HepG2 (cell line): ENCODE measurements at regions not wholly inside any gene's neighbourhood (a gene's known extent, or its start where the extent isn't known, plus 50 kb on each side); places are given as distances from the start of the nearest gene placed in this dataset.

ENCODE experiments used
- HIVEP1 ChIP-seq: sonication (generic); formaldehyde crosslinking; IDR thresholded peaks from 2 replicates; pipeline ENCODE4 v1.4.0; 2020; ENCODE audit warnings: mild to moderate bottlenecking, missing genetic modification reagents
- IKZF1 ChIP-seq: fragments of 450-650 bp; IDR thresholded peaks from 2 replicates; pipeline ENCODE4 v1.7.1; 2016
- ONECUT2 ChIP-seq: sonication (generic); formaldehyde crosslinking; IDR thresholded peaks from 2 replicates; pipeline ENCODE4 v1.4.0; 2020; ENCODE audit warnings: missing genetic modification reagents
- SPEN ChIP-seq: sonication (generic); formaldehyde crosslinking; IDR thresholded peaks from 2 replicates; pipeline ENCODE4 v1.5.1; 2020; ENCODE audit warnings: low read depth, mild to moderate bottlenecking, missing genetic modification reagents
- ZNF234 ChIP-seq: sonication (generic); formaldehyde crosslinking; conservative IDR thresholded peaks from 2 replicates; pipeline ENCODE4 v1.5.1; 2020; ENCODE audit warnings: mild to moderate bottlenecking, missing genetic modification reagents
- TF ChIP-seq, protein P1 (sequence below), 2 experiments: IDR thresholded peaks; 2 replicates each; pipeline ENCODE4 v1.6.1; 2011 to 2012; ENCODE audit warnings: low read length in 2 of 2, borderline replicate concordance in 1 of 2, low read depth in 1 of 2, mild to moderate bottlenecking in 1 of 2, moderate library complexity in 1 of 2
- TF ChIP-seq, protein P2 (sequence below), 2 experiments: sonication (generic) in 1 of 2; formaldehyde crosslinking in 1 of 2; IDR thresholded peaks; 2 replicates each; pipeline versions ENCODE4 v1.6.1 to v1.9.0; 2014 to 2022; ENCODE audit warnings: antibody characterized with exemption in 1 of 2, borderline replicate concordance in 1 of 2, inconsistent platforms in 1 of 2, low read depth in 1 of 2, missing genetic modification reagents in 1 of 2

DNA sequence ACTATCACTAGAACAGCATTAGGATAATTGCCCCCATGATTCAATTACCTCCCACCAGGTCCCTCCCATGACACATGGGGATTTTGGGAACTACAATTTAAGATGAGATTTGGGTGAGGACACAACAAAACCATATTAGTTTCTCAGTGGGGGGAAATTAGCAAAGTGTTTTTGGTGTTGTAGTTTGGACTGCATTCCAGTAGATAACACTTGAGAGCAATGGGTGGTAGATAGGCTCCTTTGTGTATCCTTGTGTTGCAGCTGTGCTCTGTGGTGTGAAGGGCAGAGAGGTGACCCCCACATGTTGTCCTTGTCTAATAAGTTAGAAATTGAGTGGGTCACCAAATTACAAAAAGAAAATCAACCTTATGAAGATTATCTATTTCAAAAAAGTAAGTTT lies 223.8 kb downstream of the SATB1 start (continued):
- TF ChIP-seq, protein P1, sequence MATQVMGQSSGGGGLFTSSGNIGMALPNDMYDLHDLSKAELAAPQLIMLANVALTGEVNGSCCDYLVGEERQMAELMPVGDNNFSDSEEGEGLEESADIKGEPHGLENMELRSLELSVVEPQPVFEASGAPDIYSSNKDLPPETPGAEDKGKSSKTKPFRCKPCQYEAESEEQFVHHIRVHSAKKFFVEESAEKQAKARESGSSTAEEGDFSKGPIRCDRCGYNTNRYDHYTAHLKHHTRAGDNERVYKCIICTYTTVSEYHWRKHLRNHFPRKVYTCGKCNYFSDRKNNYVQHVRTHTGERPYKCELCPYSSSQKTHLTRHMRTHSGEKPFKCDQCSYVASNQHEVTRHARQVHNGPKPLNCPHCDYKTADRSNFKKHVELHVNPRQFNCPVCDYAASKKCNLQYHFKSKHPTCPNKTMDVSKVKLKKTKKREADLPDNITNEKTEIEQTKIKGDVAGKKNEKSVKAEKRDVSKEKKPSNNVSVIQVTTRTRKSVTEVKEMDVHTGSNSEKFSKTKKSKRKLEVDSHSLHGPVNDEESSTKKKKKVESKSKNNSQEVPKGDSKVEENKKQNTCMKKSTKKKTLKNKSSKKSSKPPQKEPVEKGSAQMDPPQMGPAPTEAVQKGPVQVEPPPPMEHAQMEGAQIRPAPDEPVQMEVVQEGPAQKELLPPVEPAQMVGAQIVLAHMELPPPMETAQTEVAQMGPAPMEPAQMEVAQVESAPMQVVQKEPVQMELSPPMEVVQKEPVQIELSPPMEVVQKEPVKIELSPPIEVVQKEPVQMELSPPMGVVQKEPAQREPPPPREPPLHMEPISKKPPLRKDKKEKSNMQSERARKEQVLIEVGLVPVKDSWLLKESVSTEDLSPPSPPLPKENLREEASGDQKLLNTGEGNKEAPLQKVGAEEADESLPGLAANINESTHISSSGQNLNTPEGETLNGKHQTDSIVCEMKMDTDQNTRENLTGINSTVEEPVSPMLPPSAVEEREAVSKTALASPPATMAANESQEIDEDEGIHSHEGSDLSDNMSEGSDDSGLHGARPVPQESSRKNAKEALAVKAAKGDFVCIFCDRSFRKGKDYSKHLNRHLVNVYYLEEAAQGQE (IDR thresholded peaks at IDR 0.05; ENCODE audit: borderline replicate concordance in 1 of 2, low read depth in 1 of 2, low read length in 2 of 2), result no peak
- TF ChIP-seq, protein P2, sequence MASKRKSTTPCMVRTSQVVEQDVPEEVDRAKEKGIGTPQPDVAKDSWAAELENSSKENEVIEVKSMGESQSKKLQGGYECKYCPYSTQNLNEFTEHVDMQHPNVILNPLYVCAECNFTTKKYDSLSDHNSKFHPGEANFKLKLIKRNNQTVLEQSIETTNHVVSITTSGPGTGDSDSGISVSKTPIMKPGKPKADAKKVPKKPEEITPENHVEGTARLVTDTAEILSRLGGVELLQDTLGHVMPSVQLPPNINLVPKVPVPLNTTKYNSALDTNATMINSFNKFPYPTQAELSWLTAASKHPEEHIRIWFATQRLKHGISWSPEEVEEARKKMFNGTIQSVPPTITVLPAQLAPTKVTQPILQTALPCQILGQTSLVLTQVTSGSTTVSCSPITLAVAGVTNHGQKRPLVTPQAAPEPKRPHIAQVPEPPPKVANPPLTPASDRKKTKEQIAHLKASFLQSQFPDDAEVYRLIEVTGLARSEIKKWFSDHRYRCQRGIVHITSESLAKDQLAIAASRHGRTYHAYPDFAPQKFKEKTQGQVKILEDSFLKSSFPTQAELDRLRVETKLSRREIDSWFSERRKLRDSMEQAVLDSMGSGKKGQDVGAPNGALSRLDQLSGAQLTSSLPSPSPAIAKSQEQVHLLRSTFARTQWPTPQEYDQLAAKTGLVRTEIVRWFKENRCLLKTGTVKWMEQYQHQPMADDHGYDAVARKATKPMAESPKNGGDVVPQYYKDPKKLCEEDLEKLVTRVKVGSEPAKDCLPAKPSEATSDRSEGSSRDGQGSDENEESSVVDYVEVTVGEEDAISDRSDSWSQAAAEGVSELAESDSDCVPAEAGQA (IDR thresholded peaks at IDR 0.05; ENCODE audit: low read depth), result no peak
- TF ChIP-seq, protein P2 (CRISPR knock-in tag; IDR thresholded peaks at IDR 0.05; ENCODE audit: borderline replicate concordance), result no peak
- TF ChIP-seq ONECUT2 (no peak), ZNF234 (CRISPR knock-in tag) (no peak), SPEN (CRISPR knock-in tag) (no peak), HIVEP1 (CRISPR knock-in tag) (no peak), IKZF1 (no peak)
